Mesenchymal stem cell (in vitro differentiated cells and primary cell): ENCODE measurements at regions not wholly inside any gene's neighbourhood (a gene's known extent, or its start where the extent isn't known, plus 50 kb on each side); places are given as distances from the start of the nearest gene placed in this dataset.

Source experiments
- DNase-seq: peaks from one replicate; pipeline ENCODE4 v3.0.0-alpha.2; 2013
- H2AFZ ChIP-seq: one replicate; pipeline ENCODE4 v1.6.1; 2013; ENCODE audit warnings: low read depth, mild to moderate bottlenecking, control low read depth, inconsistent platforms, low read length, moderate library complexity
- H2AK5ac ChIP-seq: 2 replicates; pipeline ENCODE4 v1.6.1; 2013; ENCODE audit warnings: low read length, moderate library complexity, mild to moderate bottlenecking, inconsistent platforms; ENCODE audit not compliant: severe bottlenecking
- H2BK120ac ChIP-seq: one replicate; pipeline ENCODE4 v1.6.1; 2013; ENCODE audit warnings: low read depth, mild to moderate bottlenecking, inconsistent platforms, low read length, moderate library complexity
- H2BK12ac ChIP-seq, 2 experiments: one replicate each; pipeline ENCODE4 v1.6.1; 2013; ENCODE audit warnings: inconsistent platforms in 2 of 2, low read length in 2 of 2, mild to moderate bottlenecking in 2 of 2, moderate library complexity in 2 of 2, control low read depth in 1 of 2
- H2BK15ac ChIP-seq: one replicate; pipeline ENCODE4 v1.6.1; 2013; ENCODE audit warnings: mild to moderate bottlenecking, low read depth, inconsistent platforms; ENCODE audit not compliant: poor library complexity, severe bottlenecking
- H2BK5ac ChIP-seq: 2 replicates; pipeline ENCODE4 v1.6.1; 2013; ENCODE audit warnings: low read depth, mild to moderate bottlenecking, low read length, control low read depth, inconsistent platforms; ENCODE audit not compliant: poor library complexity, severe bottlenecking
- H3K14ac ChIP-seq, 2 experiments: one replicate each; pipeline ENCODE4 v1.6.1; 2013; ENCODE audit warnings: inconsistent platforms in 2 of 2, low read length in 2 of 2, control low read depth in 1 of 2, mild to moderate bottlenecking in 1 of 2, moderate library complexity in 1 of 2
- H3K18ac ChIP-seq, 2 experiments: one replicate each; pipeline ENCODE4 v1.6.1; 2013; ENCODE audit warnings: inconsistent platforms in 2 of 2, low read length in 2 of 2, control low read depth in 1 of 2, low read depth in 1 of 2, mild to moderate bottlenecking in 1 of 2
- H3K23ac ChIP-seq, 2 experiments: one replicate each; pipeline ENCODE4 v1.6.1; 2013; ENCODE audit warnings: inconsistent platforms in 2 of 2, low read length in 2 of 2, mild to moderate bottlenecking in 2 of 2, moderate library complexity in 2 of 2, control low read depth in 1 of 2
- H3K27ac ChIP-seq: 2 replicates; pipeline ENCODE4 v1.5.1; 2013; ENCODE audit warnings: mild to moderate bottlenecking, moderate library complexity, low read length, control low read depth, inconsistent platforms; ENCODE audit not compliant: poor library complexity, severe bottlenecking
- H3K27me3 ChIP-seq, 2 experiments: 2 replicates each; pipeline versions ENCODE4 v1.6.1 to v1.7.0; 2013; ENCODE audit warnings: low read length in 2 of 2, mild to moderate bottlenecking in 2 of 2, moderate library complexity in 2 of 2, control low read depth in 1 of 2, inconsistent platforms in 1 of 2; ENCODE audit not compliant: control insufficient read depth in 1 of 2, insufficient read depth in 1 of 2
- H3K36me3 ChIP-seq, 2 experiments: 2 replicates each; pipeline versions ENCODE4 v1.6.1 to v1.7.0; 2013; ENCODE audit warnings: low read length in 2 of 2, control low read depth in 1 of 2, inconsistent platforms in 1 of 2, low read depth in 1 of 2, mild to moderate bottlenecking in 1 of 2; ENCODE audit not compliant: insufficient read depth in 2 of 2, control insufficient read depth in 1 of 2
- H3K4ac ChIP-seq, 2 experiments: one replicate each; pipeline ENCODE4 v1.6.1; 2013; ENCODE audit warnings: inconsistent platforms in 2 of 2, low read length in 2 of 2, mild to moderate bottlenecking in 2 of 2, moderate library complexity in 2 of 2, control low read depth in 1 of 2, low read depth in 1 of 2
- H3K4me1 ChIP-seq: 2 replicates; pipeline ENCODE4 v1.6.1; 2013; ENCODE audit warnings: low read depth, low read length, control low read depth; ENCODE audit not compliant: control insufficient read depth, insufficient read depth
- H3K4me2 ChIP-seq: 2 replicates; pipeline ENCODE4 v1.6.1; 2013; ENCODE audit warnings: low read length, mild to moderate bottlenecking, inconsistent platforms; ENCODE audit not compliant: poor library complexity, severe bottlenecking
- H3K4me3 ChIP-seq, 2 experiments: 2 replicates each; pipeline versions ENCODE4 v1.5.1 to v1.7.0; 2013; ENCODE audit warnings: low read length in 2 of 2, mild to moderate bottlenecking in 2 of 2, control low read depth in 1 of 2, low read depth in 1 of 2; ENCODE audit not compliant: insufficient read depth in 1 of 2
- H3K79me1 ChIP-seq: replicated peaks from 2 replicates; pipeline ENCODE4 v1.6.1; 2013; ENCODE audit warnings: mild to moderate bottlenecking, control low read depth, low read length, inconsistent platforms; ENCODE audit not compliant: poor library complexity, severe bottlenecking
- H3K9ac ChIP-seq: 2 replicates; pipeline ENCODE4 v1.7.0; 2013; ENCODE audit warnings: mild to moderate bottlenecking, low read length, moderate library complexity
- H3K9me3 ChIP-seq: 2 replicates; pipeline ENCODE4 v1.7.0; 2013; ENCODE audit warnings: mild to moderate bottlenecking, low read length; ENCODE audit not compliant: control insufficient read depth
- H4K8ac ChIP-seq: one replicate; pipeline ENCODE4 v1.6.1; 2013; ENCODE audit warnings: inconsistent platforms, mild to moderate bottlenecking, low read length, moderate library complexity
- H4K91ac ChIP-seq: one replicate; pipeline ENCODE4 v1.6.1; 2013; ENCODE audit warnings: mild to moderate bottlenecking, low read length, inconsistent platforms
- WGBS: methylation state at CpG from one replicate; pipeline ENCODE4 v1.1.7; 2013; ENCODE audit warnings: mixed read lengths; 5-methylcytosine and 5-hydroxymethylcytosine counted together

DNA sequence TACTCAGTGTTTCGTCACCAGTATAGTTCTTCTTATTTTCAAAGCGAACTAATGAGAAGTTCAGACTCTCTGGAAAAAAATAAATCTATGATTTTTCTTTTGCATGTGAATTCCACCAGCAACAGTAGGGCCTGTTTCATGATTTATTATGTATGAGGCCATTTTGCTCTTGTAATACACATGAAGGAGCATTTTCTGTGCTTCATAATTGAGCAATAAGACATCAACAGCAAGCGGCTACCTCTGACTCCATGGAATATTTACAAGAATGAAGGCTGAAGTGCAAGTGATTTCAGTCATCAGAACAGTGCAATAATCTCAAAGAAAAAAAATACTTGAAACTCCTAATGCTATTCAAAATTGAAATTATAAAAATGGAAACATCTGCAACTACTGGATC lies 282.9 kb upstream of the EDIL3 start:
- Histone ChIP-seq H3K4me2 (no peak overlapping the region), H2AK5ac (no peak overlapping the region), H3K4ac (no peak overlapping the region), H2BK120ac (no peak overlapping the region), H3K27ac (no peak overlapping the region), H3K36me3 (no peaks in the 10 kb centered on the region), H3K79me1 (no peaks in the 10 kb centered on the region), H3K9me3 (peaks cover 14% of the 10 kb centered on the region), H2BK12ac (no peak overlapping the region), H4K8ac (no peak overlapping the region), H3K18ac (no peak overlapping the region), H2AFZ (no peak overlapping the region), H4K91ac (no peak overlapping the region), H3K27me3 (no peaks in the 10 kb centered on the region), H2BK5ac (no peak overlapping the region), H3K14ac (no peak overlapping the region), H3K4me3 (no peak overlapping the region), H3K4me1 (no peaks in the 10 kb centered on the region), H3K23ac (no peak overlapping the region), H3K9ac (no peak overlapping the region), H2BK15ac (no peak overlapping the region)
- DNase-seq = no peak
- 94% methylated on average over 2 of the region's 3 CpGs for WGBS

DNA sequence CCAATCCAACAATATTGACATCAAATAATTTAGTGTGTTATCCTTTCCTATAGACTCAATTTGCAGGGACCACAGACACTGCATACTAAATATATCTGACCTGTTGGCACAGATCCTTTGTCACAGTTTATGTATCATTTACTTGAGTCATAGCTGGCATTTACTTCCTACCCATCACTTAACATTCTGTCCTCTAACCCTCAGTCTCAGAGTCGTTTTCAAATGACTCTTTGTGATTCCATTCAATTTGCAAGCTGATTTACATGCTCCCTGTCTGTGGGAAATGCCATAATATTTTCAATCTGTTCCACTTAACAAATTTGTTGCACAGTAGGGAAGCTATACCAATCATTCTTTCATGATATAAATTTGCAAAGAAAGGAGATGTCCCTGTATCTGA lies 265.7 kb upstream of the EDIL3 start:
- H3K27ac ChIP-seq = no peak overlapping the region
- no peaks in the 10 kb centered on the region for H3K79me1 ChIP-seq
- H4K8ac ChIP-seq = no peak overlapping the region
- H3K9ac ChIP-seq = no peak overlapping the region
- DNase-seq = no peak
- no peaks in the 10 kb centered on the region for H3K9me3 ChIP-seq
- H2BK5ac ChIP-seq = no peak overlapping the region
- no peaks in the 10 kb centered on the region for H3K4me1 ChIP-seq
- H3K18ac ChIP-seq = no peak overlapping the region
- no peak overlapping the region for H3K4me2 ChIP-seq
- H4K91ac ChIP-seq = no peak overlapping the region
- no peak overlapping the region for H2AK5ac ChIP-seq
- H2BK12ac ChIP-seq = no peak overlapping the region
- no peak overlapping the region for H3K4me3 ChIP-seq
- no peak overlapping the region for H3K23ac ChIP-seq
- no peak overlapping the region for H2BK15ac ChIP-seq
- 45% methylated on average over 1 of the region's 1 CpG for WGBS
- H2BK120ac ChIP-seq = no peak overlapping the region
- H3K14ac ChIP-seq = no peak overlapping the region
- no peaks in the 10 kb centered on the region for H3K36me3 ChIP-seq
- no peak overlapping the region for H2AFZ ChIP-seq
- H3K4ac ChIP-seq = no peak overlapping the region
- H3K27me3 ChIP-seq = no peaks in the 10 kb centered on the region

DNA sequence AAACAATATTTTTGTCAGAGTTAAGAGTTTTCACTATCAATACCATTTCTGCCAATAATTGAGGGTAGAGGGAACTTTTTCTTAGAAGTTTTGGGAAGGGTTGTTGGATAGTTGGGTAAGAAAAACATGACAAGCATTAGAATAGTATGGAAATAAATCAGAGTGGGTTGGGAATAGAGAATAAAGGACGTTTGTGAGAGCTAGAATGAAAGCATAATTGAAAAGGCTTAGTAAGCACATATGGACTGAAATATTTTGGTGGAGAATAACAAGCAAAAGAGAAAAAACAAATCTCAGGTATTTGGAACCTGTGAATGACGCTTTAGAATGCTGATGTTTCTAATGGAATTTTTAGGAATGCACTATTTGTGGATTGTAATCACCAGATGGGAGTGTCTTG lies 262.9 kb upstream of the EDIL3 start:
- Histone ChIP-seq H2BK5ac (no peak overlapping the region), H3K79me1 (no peaks in the 10 kb centered on the region), H3K27me3 (no peaks in the 10 kb centered on the region), H3K9me3 (no peaks in the 10 kb centered on the region), H2BK12ac (no peak overlapping the region), H3K4me2 (no peak overlapping the region), H2AK5ac (no peak overlapping the region), H3K36me3 (no peaks in the 10 kb centered on the region), H3K9ac (no peak overlapping the region), H3K23ac (no peak overlapping the region), H3K18ac (no peak overlapping the region), H3K27ac (no peak overlapping the region), H2AFZ (no peak overlapping the region), H3K14ac (no peak overlapping the region), H2BK15ac (no peak overlapping the region), H3K4me3 (no peak overlapping the region), H3K4me1 (no peaks in the 10 kb centered on the region), H3K4ac (no peak overlapping the region), H2BK120ac (no peak overlapping the region), H4K91ac (no peak overlapping the region), H4K8ac (no peak overlapping the region)
- DNase-seq = no peak
- 80% methylated on average over 2 of the region's 2 CpGs for WGBS

DNA sequence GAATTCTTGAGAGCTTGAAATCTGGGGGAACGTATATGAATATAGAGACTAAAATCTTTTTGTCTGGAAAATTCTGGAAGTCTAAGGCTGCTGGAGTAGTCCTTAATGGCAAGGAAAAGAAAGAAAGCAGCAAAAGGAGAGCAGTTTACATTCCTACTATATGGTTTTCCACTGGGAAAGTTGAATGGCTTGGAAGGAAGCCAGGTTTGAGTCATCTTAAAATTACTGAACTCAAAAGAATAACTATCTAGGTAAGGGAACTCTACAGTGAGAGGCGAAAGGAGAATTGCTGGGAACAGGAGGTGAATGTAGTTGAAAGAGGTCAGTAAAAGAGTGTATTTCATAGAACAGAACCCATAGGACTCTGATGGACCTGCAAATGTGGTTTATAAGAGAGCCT lies 258.1 kb upstream of the EDIL3 start:
- DNase-seq = peak; percentile 32
- H3K14ac ChIP-seq = no peak overlapping the region
- H2AK5ac ChIP-seq = no peak overlapping the region
- no peak overlapping the region for H3K4me3 ChIP-seq
- 100% methylated on average over 2 of the region's 2 CpGs for WGBS
- H3K4ac ChIP-seq = no peak overlapping the region
- no peaks in the 10 kb centered on the region for H3K9me3 ChIP-seq
- no peaks in the 10 kb centered on the region for H3K79me1 ChIP-seq
- no peak overlapping the region for H3K18ac ChIP-seq
- no peak overlapping the region for H2BK12ac ChIP-seq
- no peak overlapping the region for H3K4me2 ChIP-seq
- no peaks in the 10 kb centered on the region for H3K27me3 ChIP-seq
- H3K9ac ChIP-seq = no peak overlapping the region
- H4K8ac ChIP-seq = no peak overlapping the region
- H3K36me3 ChIP-seq = no peaks in the 10 kb centered on the region
- no peak overlapping the region for H4K91ac ChIP-seq
- no peak overlapping the region for H2BK5ac ChIP-seq
- H3K4me1 ChIP-seq = no peaks in the 10 kb centered on the region
- H2BK15ac ChIP-seq = no peak overlapping the region
- no peak overlapping the region for H3K27ac ChIP-seq
- no peak overlapping the region for H2BK120ac ChIP-seq
- no peak overlapping the region for H2AFZ ChIP-seq
- no peak overlapping the region for H3K23ac ChIP-seq
